Osteoblast (primary cell): ENCODE measurements at regions not wholly inside any gene's neighbourhood (a gene's known extent, or its start where the extent isn't known, plus 50 kb on each side); places are given as distances from the start of the nearest gene placed in this dataset.

Experiments used
- DNase-seq: peaks from one replicate; pipeline ENCODE4 v3.0.0; 2011; ENCODE audit warnings: low spot score, mixed read lengths; ENCODE audit not compliant: insufficient read length; ENCODE audit errors: missing footprints
- H2AFZ ChIP-seq: 2 replicates; pipeline ENCODE4 v1.6.0; 2011; ENCODE audit warnings: mild to moderate bottlenecking, low read length
- H3K27ac ChIP-seq: 2 replicates; pipeline ENCODE4 v1.5.1; 2011; ENCODE audit warnings: mild to moderate bottlenecking, low read depth, low read length, moderate library complexity
- H3K27me3 ChIP-seq: 2 replicates; pipeline ENCODE4 v1.6.0; 2012; ENCODE audit warnings: mild to moderate bottlenecking, control low read depth, inconsistent platforms, low read length, moderate library complexity; ENCODE audit not compliant: insufficient read depth
- H3K36me3 ChIP-seq: 2 replicates; pipeline ENCODE4 v1.5.1; 2011; ENCODE audit warnings: mild to moderate bottlenecking, low read length, control low read depth, moderate library complexity; ENCODE audit not compliant: insufficient read depth
- H3K4me1 ChIP-seq: 2 replicates; pipeline ENCODE4 v1.5.1; 2011; ENCODE audit warnings: mild to moderate bottlenecking, low read length, control low read depth, moderate library complexity; ENCODE audit not compliant: insufficient read depth
- H3K4me2 ChIP-seq: 2 replicates; pipeline ENCODE4 v1.6.0; 2011; ENCODE audit warnings: mild to moderate bottlenecking, low read length; ENCODE audit not compliant: insufficient read depth
- H3K4me3 ChIP-seq: fragments of 200-600 bp; sonication (generic); 3 replicates; pipeline ENCODE4 v1.5.1; 2012; ENCODE audit warnings: mild to moderate bottlenecking, low read length, inconsistent platforms; ENCODE audit not compliant: insufficient read depth
- H3K79me2 ChIP-seq: 2 replicates; pipeline ENCODE4 v1.6.0; 2012; ENCODE audit warnings: mild to moderate bottlenecking, low read length, control low read depth, inconsistent platforms; ENCODE audit not compliant: insufficient read depth
- H3K9me3 ChIP-seq: 2 replicates; pipeline ENCODE4 v1.5.1; 2011; ENCODE audit warnings: low read depth, low read length, control low read depth
- H4K20me1 ChIP-seq: 2 replicates; pipeline ENCODE4 v1.6.0; 2012; ENCODE audit warnings: mild to moderate bottlenecking, low read length, control low read depth; ENCODE audit not compliant: insufficient read depth
- TF ChIP-seq, protein P1 (sequence below): IDR thresholded peaks from 2 replicates; pipeline ENCODE4 v1.5.1; 2011; ENCODE audit warnings: mild to moderate bottlenecking, low read depth, low read length, moderate library complexity; ENCODE audit errors: extremely low read depth

DNA sequence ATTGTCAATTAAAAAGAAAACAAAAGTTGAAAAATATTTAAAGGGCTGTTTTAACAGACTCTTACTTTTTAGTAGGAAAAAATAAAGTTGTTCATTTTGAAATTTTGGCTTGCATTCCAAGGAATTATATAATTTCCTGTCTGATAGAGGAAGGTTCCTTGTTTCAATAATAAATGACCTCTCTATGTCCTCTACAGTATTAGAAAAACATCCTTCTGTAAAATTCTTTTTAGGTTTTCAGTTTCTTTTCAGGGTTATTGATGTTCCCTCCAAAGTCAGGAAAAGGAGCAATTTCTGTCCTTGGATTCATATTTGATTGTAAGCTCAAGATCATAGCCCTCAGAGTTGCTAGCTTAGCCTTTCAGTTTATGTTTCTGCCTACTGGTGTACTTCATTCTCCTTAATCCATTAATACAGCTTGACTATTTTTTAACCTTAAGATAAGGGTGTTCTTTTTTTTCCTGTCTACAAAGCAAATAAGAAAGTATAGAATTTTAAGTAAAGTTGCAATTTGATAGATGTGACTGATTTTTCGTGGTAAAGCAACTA is 125.2 kb upstream of the COL3A1 start:
- H3K79me2 ChIP-seq, result no peaks in the 10 kb centered on the region
- H2AFZ ChIP-seq, result no peak overlapping the region
- H3K27me3 ChIP-seq, result no peaks in the 10 kb centered on the region
- no peak overlapping the region for H3K4me3 ChIP-seq
- H3K4me1 ChIP-seq, result peaks cover 8% of the 10 kb centered on the region
- no peaks in the 10 kb centered on the region for H3K36me3 ChIP-seq
- H4K20me1 ChIP-seq, result no peaks in the 10 kb centered on the region
- no peak overlapping the region for H3K27ac ChIP-seq
- H3K4me2 ChIP-seq, result no peak overlapping the region
- DNase-seq, result no peak
- TF ChIP-seq, protein P1, sequence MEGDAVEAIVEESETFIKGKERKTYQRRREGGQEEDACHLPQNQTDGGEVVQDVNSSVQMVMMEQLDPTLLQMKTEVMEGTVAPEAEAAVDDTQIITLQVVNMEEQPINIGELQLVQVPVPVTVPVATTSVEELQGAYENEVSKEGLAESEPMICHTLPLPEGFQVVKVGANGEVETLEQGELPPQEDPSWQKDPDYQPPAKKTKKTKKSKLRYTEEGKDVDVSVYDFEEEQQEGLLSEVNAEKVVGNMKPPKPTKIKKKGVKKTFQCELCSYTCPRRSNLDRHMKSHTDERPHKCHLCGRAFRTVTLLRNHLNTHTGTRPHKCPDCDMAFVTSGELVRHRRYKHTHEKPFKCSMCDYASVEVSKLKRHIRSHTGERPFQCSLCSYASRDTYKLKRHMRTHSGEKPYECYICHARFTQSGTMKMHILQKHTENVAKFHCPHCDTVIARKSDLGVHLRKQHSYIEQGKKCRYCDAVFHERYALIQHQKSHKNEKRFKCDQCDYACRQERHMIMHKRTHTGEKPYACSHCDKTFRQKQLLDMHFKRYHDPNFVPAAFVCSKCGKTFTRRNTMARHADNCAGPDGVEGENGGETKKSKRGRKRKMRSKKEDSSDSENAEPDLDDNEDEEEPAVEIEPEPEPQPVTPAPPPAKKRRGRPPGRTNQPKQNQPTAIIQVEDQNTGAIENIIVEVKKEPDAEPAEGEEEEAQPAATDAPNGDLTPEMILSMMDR, result no peak
- H3K9me3 ChIP-seq, result no peaks in the 10 kb centered on the region

DNA sequence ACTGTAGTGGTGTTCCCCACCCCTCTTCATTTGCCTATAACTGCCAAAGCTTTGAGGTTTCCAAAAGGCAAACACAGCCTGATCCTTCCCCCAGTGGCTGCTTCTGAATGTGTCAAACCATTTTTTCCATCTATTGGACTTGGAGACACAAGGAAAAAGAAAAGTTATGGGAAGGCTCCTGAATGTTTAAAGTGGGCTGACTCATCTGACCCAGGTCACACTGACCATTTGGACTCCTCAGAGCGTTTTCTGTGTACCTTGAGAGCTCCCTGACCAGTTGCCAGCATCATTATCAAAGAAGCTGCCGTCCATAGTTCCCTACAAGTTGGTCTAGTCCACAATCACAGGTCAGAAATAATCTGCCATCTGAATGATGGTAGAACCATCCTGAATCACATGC is 123.4 kb upstream of the COL3A1 start:
- Histone ChIP-seq H3K4me3 (no peak overlapping the region), H3K4me1 (peaks cover 8% of the 10 kb centered on the region), H3K27ac (no peak overlapping the region), H3K36me3 (no peaks in the 10 kb centered on the region), H3K27me3 (no peaks in the 10 kb centered on the region), H3K79me2 (no peaks in the 10 kb centered on the region), H4K20me1 (no peaks in the 10 kb centered on the region), H3K9me3 (no peaks in the 10 kb centered on the region), H3K4me2 (no peak overlapping the region), H2AFZ (no peak overlapping the region)
- TF ChIP-seq, protein P1, result no peak
- no peak for DNase-seq

DNA sequence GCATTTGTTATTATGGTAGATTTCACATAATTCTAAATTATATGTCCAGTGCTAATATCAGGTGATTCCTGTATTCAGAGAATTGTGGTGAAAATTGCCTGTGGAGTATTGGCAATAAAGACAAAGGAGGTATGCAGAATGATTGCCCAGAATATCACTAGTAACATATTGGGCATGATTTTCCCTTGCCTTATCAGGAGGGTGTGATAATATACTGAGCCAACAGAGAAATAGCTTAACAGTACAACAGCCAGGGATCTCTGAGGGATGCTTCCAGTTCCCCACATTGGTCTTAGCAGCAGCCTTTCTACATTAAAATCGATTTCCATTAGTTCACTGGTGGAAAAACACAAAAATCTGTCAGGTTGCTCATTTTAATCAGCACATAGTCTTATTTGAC is 122.9 kb upstream of the COL3A1 start:
- H3K9me3 ChIP-seq, result no peaks in the 10 kb centered on the region
- TF ChIP-seq, protein P1, result no peak
- no peaks in the 10 kb centered on the region for H3K79me2 ChIP-seq
- no peak overlapping the region for H3K4me2 ChIP-seq
- H3K4me3 ChIP-seq, result no peak overlapping the region
- H3K27ac ChIP-seq, result no peak overlapping the region
- no peaks in the 10 kb centered on the region for H4K20me1 ChIP-seq
- peaks cover 8% of the 10 kb centered on the region for H3K4me1 ChIP-seq
- no peaks in the 10 kb centered on the region for H3K36me3 ChIP-seq
- H3K27me3 ChIP-seq, result no peaks in the 10 kb centered on the region
- no peak for DNase-seq
- H2AFZ ChIP-seq, result no peak overlapping the region

DNA sequence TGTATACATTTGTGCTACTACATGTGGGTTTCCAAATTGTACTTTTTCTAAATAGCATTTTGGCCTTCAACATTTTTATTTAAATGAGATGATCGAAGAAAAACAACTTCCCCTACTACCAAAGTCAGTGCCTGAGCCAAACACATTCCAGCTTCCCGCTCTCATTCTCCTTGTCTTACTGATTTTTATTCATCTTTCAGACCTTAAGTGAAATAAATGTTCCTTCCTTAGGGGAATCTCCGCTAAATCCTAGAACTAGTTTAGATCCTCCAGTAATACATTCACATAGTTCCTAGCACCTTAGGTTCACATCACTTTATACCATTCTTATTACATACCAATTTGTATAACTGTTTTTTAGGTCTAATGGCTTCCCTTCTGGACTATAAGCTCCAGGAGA is 122.3 kb upstream of the COL3A1 start:
- TF ChIP-seq, protein P1, result no peak
- Histone ChIP-seq H3K27me3 (no peaks in the 10 kb centered on the region), H3K36me3 (no peaks in the 10 kb centered on the region), H2AFZ (no peak overlapping the region), H3K4me3 (no peak overlapping the region), H3K4me1 (peaks cover 8% of the 10 kb centered on the region), H3K79me2 (no peaks in the 10 kb centered on the region), H3K9me3 (no peaks in the 10 kb centered on the region), H3K4me2 (no peak overlapping the region), H3K27ac (no peak overlapping the region), H4K20me1 (no peaks in the 10 kb centered on the region)
- DNase-seq, result no peak
